Activated T-cell treated with anti-CD3 and anti-CD28 coated beads, Interleukin-2, amount 50 U/mL, for 48 hours (primary cell): ENCODE measurements at regions not wholly inside any gene's neighbourhood (a gene's known extent, or its start where the extent isn't known, plus 50 kb on each side); places are given as distances from the start of the nearest gene placed in this dataset.

Experiments
- DNase-seq, 2 experiments: peaks; one replicate each; pipeline ENCODE4 v3.0.0-alpha.2; 2020

DNA sequence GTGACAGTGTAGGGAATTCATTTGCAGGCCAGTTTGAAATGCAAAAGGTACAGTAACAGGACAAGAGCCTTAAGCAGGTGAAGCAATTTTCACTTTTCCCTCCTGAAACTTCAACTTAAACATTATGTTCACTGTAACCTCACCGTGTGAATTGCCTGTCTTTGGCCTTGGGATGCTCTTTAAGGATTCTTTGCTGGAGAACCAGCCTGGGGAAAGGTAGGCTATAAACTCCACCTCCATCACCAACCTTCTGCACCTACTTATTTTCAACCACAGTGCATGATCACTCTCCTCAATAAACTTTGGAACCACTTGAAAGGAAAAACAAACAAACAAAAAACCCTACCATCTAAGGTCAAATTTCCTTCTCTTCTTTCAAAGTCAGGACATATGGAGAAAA is 300.5 kb downstream of the TLE1 start:
- no peak for DNase-seq

DNA sequence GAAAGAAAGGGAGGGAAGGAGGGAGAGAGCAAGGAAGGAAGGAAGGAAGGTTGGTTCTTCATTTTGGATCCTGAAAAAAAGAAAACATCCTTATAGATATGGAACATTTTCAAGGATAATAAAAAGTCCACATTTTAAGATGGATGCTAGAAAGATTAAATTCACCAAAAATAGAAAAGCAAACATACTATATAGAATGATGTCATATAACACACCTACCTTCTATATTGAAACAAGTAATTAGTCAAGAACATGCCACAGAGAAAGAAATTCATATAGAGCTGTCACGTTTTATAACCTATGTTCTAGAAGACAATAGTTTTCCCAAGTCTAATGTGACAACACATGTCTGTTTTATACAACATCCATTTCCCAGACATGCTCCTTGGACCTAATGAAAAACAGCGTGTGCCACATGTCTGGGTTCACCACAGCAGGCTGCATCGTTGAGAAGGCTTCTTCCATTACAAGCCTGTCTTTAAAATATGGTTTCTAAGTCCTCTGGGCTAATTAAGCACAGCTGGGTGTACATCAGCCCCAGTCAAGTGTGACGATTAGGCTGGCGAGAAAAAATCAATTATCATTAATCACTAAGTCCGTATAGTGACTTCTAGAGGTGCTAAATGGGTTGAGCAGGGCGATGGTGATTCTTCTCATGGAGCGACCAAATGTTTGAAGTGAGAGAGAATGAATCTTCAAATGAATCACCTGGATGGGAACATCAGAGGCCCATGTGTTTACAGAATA is 301.8 kb downstream of the TLE1 start:
- no peak for DNase-seq

DNA sequence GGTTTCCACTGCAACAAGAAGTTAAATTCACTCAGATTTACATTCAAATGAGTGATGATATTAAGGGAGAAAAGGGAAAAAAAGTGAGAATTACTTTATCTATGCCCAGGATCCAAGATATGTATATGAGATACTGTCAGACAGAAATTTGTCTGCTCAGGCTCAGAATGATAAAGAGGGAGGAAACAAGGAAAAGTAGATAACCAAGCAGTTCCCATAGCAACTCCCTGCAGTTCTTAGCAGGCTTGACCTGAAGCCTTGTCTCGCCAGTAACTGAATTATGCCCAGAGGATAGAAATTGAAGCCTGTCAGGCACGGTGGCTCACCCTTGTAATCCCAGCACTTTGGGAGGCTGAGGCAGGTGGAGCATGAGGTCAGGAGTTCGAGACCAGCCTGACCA is 304.4 kb downstream of the TLE1 start:
- no peak for DNase-seq

DNA sequence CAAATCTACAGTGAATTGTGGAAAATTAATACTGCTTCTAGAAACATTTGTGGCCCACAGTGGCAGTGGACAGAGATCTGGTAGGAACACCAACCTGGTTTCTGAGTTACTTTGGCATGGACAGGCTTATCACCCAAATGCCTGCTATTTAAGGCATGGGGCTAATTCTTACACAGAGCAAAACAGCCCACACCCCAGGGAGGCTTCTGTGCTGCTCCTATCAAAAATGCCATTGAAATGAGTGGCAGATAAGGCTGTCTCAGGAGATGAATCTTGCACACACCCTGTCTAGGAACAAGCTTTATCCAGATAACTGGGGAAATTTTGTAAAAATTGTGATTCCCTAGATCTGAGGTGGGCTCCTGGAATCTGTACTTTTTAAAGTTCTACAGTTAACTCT is 307.1 kb downstream of the TLE1 start:
- DNase-seq: no peak

DNA sequence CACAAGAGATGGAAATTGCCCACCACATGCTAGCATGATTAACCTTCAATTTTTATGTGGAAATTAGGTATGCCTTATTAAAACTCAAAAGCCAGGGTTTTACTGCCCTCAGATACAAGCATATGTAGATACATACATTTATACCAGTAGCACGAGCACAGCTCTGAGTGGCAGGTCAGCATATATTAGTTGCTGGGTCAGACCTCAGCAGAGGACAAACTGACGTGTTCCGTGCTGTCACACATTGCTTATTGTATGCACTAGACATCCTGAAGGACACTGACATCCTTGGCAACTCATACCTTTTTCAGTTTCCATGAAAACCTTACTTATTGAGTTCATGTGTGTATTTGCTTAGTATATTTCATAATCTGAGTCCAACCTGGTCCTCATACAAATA is 307.7 kb downstream of the TLE1 start:
- no peak for DNase-seq

DNA sequence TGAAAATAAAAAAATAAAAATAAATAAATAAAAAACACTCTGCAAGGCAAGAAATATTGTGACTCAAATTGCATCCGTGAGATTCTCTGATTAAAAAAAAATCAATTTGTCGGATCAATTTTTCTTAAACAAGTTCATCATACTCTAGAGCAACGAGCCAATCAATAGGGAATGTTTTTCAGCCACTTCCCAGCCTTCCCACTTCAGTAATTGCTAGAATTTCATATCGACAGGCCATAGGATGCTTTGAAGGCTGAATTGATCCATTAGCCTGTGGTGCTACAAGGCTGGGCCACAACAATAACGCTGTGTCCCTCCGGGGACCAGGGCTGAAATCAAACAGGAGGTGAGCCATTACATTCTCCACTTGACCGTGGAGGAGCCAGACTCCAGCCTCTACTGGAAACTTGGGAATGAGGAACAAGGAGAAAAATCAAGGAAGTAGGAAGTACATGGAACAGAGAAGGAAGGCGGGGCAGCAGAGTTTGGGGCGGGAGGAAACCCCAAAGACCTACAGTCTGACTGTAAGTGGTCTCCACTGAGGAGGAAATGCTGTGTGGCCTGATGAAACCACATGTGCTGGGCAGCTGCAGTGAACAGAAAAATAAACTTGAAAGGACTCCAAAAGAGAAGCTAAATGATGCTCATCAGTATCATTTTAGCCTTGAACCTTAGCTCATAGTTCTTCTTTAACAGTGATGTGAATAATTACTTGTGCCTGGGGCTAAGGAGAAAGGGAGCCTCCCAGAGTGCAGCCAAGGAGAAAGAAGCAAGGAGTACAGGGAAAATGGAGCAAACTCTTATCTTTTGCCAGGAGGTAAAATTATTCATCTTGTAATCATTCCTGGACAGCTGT is 308.6 kb downstream of the TLE1 start:
- DNase-seq: no peak

DNA sequence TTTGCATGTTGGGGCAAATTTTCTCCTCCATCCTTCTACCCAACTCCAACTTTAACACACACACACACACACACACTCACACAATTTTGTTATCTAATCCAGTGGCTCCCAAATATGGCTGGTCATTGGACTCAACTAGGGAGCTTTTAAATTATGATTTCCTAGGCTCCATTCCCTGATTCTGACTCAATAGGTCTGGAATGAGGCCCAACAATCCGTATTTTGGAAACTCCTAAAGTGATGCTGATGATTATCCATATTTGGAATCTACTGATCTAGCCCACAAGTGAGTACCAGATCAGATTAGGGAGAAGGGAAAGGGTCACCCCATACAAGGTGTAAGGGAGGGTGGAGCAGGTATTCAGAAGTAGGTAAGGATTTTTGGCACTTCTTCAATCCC is 309.7 kb downstream of the TLE1 start:
- no peak for DNase-seq

DNA sequence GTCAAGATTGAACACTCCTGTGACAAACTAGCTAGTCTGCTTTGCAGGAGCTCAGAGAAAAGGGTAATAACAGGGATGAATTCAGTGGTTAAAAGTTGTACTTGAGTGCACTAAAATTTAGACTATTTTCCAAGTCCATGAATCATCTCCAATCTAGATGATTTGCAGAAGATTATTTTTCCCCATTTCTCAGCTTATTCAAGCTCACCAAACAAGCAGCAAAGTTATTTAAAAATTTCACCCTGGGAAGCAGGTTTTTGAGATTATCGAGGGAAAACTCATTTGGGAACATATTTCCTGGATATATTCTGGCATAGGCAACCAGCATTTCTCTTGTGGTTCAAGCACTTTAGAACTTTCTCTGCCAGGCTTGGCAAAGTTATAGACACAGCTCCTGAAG is 311.4 kb downstream of the TLE1 start:
- no peak for DNase-seq

DNA sequence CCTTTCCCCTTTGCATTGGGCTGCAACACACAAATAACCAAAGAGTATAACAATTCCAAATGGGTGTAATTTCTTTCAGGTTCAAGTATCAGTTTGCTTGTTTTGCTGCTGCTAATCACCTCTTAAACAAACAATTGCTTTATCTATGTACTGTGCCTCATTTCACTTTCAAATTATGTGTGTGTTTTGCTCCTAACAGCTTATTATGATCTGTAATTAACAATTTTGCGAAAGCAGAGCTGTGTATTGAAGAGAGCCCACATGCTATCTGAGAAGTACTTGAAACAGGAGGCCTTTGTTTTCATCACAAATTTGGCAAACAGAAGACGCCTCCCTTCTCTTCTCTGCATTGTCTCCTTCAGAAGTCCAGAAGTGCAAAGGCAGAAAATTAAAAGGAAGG is 312.0 kb downstream of the TLE1 start:
- no peak for DNase-seq

DNA sequence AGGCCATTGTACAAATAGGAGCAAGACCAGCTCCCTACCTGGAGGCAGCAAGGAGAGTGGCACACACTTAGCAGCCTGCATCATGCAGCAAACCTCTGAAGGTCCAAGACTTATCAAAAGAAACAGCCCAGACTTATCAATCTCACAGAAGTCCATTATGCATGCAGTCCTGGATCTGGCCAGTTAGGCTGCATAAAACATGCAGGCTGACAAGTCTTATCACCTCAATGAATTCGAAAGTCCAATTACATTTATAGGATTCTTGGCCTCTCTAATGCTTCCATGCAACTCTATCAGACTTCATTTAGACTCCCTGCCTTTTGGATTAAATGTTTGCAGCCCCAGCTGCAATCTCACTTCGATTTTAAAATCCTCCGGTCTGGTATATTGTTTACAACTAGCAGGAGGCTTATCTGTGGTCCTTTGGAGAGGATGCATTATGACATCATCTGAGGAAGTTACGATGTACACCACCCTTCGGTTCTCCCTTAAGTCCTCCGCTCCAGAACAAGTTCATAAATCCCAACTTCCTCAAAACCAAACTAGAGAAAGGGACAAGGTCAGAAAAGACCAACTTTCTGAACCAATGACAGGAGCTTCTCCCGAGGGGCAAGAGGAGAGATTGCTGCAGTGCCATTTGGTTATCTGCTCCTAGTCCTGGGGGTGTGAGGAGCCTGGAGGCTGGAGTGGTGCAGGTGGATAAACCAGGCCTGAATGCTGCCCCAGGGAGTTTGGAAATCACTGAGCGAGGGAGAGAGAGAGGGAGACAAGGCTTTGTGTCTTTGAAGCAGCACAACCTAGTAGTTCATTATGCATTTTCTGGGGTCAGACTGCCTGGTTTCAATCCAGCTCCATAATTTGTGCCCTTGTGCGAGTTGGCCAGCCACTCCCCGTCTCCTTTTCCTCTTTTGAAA is 313.9 kb downstream of the TLE1 start:
- no peak for DNase-seq

DNA sequence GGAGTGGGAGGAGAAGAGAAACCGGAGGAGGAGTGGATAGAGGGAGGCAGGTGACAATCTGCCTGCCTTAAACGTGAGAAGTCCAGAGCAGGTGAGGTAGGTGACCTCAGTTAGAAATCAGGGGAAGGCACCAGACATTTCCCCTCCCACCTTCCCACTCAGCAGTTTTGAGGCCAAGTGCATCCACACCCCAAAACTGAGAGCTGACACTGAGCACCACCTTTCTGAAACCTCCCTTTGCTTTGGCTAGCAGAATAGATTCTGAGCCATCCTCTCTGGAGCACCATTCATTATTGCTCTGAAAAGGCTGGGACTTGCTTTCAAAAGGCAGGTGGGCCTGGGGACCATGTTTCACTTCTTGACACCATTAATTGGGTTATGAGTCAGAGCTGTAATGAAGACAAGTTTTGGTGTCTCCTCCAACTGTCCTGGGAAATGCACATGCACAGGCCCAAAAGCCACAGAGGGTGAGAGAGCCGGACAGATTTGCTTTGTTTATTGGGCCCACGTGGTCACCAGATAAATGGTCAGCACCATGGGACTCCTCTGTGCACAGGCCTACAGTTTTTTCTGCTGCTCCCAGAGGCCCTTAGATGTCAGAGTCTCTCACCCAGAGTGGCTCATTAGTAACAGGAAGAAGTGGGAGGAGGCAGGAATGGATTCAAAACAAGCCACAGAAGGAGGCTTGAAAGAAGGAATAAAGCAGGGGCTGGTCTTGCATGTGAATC is 314.7 kb downstream of the TLE1 start:
- no peak for DNase-seq

DNA sequence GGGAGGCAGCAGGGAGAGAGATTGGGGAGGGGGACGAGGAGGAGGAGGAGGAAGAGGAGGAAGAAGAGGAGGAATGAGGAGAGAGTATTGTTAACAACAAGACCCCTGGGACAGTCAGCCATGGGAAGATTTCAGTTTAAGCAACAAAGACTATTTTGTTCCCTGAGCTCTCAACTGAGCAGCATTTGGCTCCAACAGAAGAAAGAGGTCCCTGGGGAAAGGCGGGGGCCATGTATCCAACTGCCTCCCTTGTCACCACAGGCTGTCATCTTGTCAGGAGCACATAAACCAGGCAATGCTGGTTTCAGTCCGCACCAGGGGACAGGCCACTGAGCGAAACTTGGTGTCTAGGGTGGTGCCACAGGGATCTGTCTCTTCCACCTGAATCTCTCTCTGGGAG is 316.1 kb downstream of the TLE1 start:
- DNase-seq: no peak

DNA sequence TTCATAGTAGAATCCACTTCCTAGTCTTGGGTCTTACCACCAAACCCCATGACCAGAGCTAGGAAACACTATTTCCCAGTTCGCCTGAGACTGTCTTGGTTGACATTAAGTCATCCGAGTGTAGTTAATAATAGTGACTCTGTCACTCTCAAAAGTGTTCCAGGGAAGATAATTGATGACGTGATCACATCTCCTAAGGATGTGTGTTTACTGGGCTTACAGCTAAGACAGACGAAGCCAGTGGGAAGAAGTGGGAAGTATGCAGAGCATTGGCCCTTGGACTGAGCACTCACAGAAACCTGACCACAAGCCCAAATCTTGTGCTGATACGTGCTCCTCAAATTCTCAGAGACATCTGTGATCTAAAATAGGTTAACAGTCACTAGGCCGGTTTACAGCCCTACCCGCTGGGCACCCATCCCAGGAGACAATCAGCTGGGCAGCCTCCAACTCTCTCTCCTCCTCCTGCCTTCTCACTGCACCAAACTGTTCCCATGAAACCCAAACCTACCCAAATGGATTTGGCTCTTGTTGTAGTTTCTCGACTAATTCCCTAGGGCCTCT is 316.6 kb downstream of the TLE1 start:
- no peak for DNase-seq

DNA sequence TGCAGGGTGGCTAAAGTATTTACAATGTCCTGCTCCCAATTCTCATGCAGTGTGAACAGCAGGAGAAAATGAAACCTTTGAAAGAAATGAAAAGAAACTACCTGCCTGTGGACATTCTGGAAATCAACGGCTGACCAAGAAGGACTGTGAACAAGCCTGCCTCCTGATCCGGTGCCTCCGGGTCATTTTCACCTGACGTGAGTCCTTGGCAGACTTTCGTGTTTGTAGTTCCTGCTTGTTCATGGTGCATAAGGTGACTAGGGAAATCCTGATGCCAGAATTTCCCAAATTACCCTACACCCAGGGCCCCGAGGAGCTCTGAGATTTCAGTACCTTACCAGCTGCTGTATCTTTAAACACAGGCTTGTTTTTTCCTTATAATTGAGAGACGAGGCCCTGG is 317.5 kb downstream of the TLE1 start:
- no peak for DNase-seq

DNA sequence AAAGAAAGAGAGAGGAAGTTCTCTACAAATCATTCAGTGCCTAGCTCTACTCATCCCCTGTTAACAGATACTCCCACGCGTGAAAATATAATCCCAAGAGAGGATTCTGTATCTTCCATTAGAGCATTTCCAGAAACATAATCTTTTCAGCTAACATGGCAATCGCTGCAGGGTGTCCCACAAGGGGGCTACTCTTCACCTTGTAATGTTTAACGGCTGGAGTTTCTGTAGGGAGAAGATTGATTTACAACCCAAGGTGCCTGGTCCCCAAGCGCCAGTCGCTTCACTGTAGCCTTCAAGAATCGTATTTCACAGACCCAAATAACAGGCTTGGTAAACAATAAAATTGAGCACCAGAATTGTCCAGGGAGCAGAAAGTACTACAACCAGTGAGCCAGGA is 318.7 kb downstream of the TLE1 start:
- no peak for DNase-seq

DNA sequence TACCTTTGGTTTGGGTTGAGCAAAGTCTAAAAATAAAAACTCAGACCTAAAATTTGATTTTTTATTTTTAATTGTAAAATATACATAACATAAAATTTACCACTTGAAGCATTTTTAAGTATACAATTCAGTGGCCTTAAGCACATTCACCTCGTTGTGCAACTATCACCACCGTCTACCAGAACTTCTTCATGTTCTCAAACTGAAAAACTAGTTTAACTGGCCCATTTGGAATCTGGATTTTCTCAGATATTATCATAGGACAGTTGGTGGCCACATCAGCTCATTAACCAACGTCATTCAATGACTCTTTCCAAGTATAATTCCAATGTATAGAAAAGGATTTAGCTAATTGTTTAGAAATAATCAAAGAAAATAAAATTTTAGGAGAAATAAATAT is 319.3 kb downstream of the TLE1 start:
- DNase-seq: no peak

DNA sequence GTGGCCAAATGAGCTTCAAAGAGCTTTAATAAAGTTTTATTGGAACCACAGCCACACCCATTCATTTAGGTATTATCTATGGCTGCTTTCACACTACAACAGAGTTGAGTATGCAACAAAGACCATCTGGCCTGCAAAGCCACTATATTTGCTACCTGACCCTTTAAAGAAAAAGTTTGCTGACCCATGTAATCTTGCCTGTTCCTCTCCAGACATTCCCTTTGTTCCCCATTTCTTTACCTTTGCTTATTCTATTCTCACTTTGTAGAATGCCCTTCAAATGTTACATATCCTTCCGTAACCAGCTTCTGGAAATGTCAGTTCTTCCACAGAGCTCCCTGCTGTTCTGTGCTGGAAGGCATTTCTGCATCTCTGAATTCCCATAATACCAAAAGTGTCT is 320.2 kb downstream of the TLE1 start:
- DNase-seq: no peak

DNA sequence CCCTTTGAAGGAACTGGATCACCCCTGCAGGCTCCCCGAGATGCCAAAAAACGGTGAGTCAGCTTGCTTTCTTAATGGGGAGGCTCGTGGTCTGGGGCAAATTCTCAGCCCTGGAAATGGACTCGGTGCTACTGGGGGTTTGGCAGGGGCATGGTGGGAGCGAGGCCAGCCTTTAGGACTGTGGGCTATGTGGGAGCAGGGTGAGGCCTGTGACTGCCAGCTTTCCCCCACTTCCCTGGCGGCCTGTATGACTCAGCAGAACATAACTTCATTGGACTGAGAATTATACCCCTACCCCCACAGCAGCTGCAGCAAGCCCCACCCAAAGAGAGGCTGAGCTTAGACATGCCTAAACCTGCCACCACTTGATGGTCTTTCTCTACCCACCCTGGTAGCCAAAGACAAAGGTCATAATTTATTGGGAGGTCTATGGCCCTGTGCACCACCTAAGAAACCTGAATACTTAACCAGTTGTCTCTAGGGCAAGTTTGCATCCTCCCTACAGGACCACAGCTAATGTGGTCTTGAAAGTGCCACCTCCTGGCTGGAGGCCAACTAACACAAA is 325.3 kb downstream of the TLE1 start:
- DNase-seq: no peak

DNA sequence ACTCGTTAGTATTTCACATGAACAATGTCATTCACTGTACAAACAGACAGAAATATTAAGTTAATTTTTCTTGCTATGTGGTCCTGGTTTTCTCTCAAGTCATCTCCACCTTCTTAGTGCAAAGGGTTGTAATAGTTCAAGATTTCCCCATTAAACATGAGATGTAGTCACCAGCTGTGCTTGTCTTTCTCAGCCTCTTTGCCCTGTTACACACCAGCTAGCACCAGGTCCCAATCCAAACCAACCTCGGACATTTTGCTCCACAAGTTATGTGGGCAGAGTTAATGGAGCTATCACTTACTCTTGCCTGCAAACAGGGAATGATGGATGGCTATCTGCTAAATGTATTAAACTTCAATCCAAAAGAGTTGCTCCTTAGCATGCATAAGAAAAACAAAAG is 328.1 kb downstream of the TLE1 start:
- no peak for DNase-seq

DNA sequence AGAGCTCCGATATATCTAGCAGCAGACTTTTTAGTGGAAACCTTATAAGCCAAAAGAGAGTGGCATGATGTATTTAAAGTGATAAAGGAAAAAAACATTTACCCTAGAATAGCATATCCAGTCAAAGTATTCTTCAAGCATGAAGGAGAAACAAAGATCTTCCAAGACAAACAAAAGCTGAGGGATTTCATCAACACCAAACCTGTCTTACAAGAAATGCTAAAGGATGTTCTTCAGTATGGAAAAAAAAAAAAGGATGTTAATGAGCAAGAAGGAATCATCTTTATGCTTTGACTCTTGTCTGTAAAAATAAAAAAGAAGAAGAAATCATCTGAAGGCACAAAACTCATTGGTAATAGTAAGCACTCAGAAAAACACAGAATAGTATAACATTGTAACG is 338.2 kb downstream of the TLE1 start:
- no peak for DNase-seq

DNA sequence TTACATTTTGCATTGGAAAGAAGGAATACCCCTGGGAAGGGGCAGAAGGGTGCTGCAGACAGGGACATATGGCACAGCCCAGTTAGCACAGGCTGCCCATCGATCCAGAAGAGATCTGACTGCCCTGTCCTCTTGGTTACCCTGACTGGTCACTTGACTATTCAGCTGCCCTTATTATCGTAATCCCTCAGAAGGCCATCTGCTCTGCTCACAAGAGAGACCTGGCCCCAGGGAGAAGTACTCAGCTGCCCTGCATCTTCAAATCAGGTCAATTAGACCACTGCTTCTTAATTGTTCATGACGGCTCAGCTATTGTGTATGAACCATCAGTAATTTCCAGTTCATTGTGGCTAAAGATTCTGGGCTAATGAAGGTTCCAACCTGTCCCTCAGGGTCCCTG is 345.0 kb downstream of the TLE1 start:
- DNase-seq: no peak

DNA sequence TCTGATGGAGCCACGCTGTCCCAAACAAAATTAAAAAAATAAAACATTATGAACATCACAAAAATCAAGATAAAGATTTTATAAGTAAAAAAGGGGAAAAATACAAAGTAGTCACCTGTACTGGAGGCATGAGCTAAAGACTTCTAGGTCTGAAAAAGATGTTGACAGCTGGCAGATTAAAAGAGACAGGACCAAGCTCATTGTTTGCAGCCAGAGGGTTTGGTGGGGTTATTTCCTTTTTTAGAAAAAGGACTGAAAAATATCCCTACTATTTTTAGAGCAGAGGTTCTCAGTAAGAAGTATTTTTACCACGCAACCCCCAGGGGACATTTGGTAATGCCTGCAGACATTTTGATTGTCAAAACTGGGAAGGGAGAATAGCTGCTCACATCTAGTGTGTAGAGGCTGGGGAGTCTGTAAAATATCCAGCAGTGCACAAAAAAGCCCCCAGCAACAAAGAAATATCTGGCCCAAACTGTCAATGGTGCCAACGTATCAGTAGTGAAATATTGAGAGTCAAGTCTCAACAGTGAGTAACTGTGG is 353.4 kb downstream of the TLE1 start:
- DNase-seq: no peak
